ENCODE measurements at regions not wholly inside any gene's neighbourhood (a gene's known extent, or its start where the extent isn't known, plus 50 kb on each side); places are given as distances from the start of the nearest gene placed in this dataset.

GRCh38 chr10:33657154-33657908 lies 322.9 kb upstream of the NRP1 start:
- H4K20me1 ChIP-seq (replicated peaks in 1 of 2; ENCODE audit: control insufficient read depth in 1 of 2, insufficient read depth in 2 of 2, low read length in 2 of 2), result no peaks in the 10 kb centered on the region
- no peak overlapping the region for H3K9ac ChIP-seq (replicated peaks in 1 of 4; ENCODE audit: extremely low read depth in 1 of 4, low read depth in 3 of 4, low read length in 3 of 4)
- no peak overlapping the region for H2AFZ ChIP-seq (ENCODE audit: low read length)
- no peak overlapping the region for H3K23ac ChIP-seq (ENCODE audit: insufficient read length)
- no peaks in the 10 kb centered on the region for H3K36me3 ChIP-seq (ENCODE audit: control insufficient read depth in 2 of 4, insufficient read depth in 4 of 4, low read length in 3 of 4)
- no peak overlapping the region for H2BK12ac ChIP-seq (ENCODE audit: low read depth, low read length)
- H3K4me1 ChIP-seq (replicated peaks in 1 of 4; ENCODE audit: control insufficient read depth in 3 of 4, insufficient read depth in 4 of 4, low read length in 3 of 4), result peaks cover 0 to 4% (median 1%) of the 10 kb centered on the region in 4 experiments; a peak in 3 of 7 replicates
- no peak overlapping the region for H2AK5ac ChIP-seq (ENCODE audit: low read depth, low read length)
- H2BK120ac ChIP-seq (replicated peaks; ENCODE audit: low read depth, low read length), result no peak overlapping the region
- H3K4ac ChIP-seq (replicated peaks; ENCODE audit: insufficient read length, low read depth, low read length), result no peak overlapping the region
- ChIA-PET POLR2A (ENCODE audit: partially characterized antibody) (no interaction called here), CTCF (ENCODE audit: partially characterized antibody) (no interaction called here)
- no peak overlapping the region for H4K5ac ChIP-seq (ENCODE audit: insufficient read length, low read depth, low read length)
- no peak overlapping the region for H3K14ac ChIP-seq (ENCODE audit: insufficient read length)
- H2BK20ac ChIP-seq (ENCODE audit: low read length), result no peak overlapping the region; the same call in 1 of the 2 replicates
- no peak overlapping the region for H2BK5ac ChIP-seq (ENCODE audit: low read depth, low read length)
- H3K79me1 ChIP-seq (ENCODE audit: low read depth, low read length), result no peaks in the 10 kb centered on the region
- H4K91ac ChIP-seq (replicated peaks; ENCODE audit: insufficient read length, low read length), result no peak overlapping the region
- FAIRE-seq (no peak), DNase-seq (ENCODE audit: low read depth in 1 of 2, low spot score in 2 of 2) (no peak)
- H3K79me2 ChIP-seq (ENCODE audit: control insufficient read depth in 1 of 2, insufficient read depth in 2 of 2, low read length in 2 of 2), result no peaks in the 10 kb centered on the region
- H3K23me2 ChIP-seq (ENCODE audit: low read depth, low read length), result no peaks in the 10 kb centered on the region; the same call in 1 of the 2 replicates
- no peak overlapping the region for H3K56ac ChIP-seq (replicated peaks; ENCODE audit: insufficient read length, low read depth, low read length)
- H3K4me2 ChIP-seq (ENCODE audit: insufficient read depth in 1 of 2, low read depth in 2 of 2, low read length in 2 of 2), result no peak overlapping the region
- no peak overlapping the region for H3K27ac ChIP-seq (ENCODE audit: low read depth, low read length)
- H3K4me3 ChIP-seq (ENCODE audit: extremely low read depth in 1 of 4, insufficient read depth in 2 of 4, low read depth in 3 of 4, low read length in 4 of 4), result no peak overlapping the region
- no peak overlapping the region for H3K18ac ChIP-seq (ENCODE audit: extremely low read depth, low read length)
- no peaks in the 10 kb centered on the region for H3K27me3 ChIP-seq (replicated peaks in 1 of 4; ENCODE audit: control insufficient read depth in 3 of 4, extremely low read depth in 1 of 4, insufficient read depth in 3 of 4, low read length in 3 of 4)
- no peak overlapping the region for H2BK15ac ChIP-seq (ENCODE audit: low read length)
- peaks cover 0 to 6% of the 10 kb centered on the region in 2 experiments; a peak in 1 of 4 replicates for H3K9me3 ChIP-seq (ENCODE audit: insufficient read depth in 2 of 2, low read depth in 1 of 2, low read length in 1 of 2)
- H4K8ac ChIP-seq (ENCODE audit: extremely low read depth, insufficient read depth, low read length), result no peak overlapping the region
- whole genome bisulfite sequencing, 2 experiments (ENCODE audit: extremely low coverage in 1 of 2, insufficient coverage in 1 of 2, insufficient read length in 1 of 2, insufficient replicate concordance in 2 of 2, low coverage in 1 of 2, low lambda C conversion rate in 2 of 2, missing lambda C conversion rate in 1 of 2), result 89% methylated on average over 6 of the region's 6 CpGs; no CpG with 5 or more reads in 1 of the 2 experiments
- TF ChIP-seq, protein P1, sequence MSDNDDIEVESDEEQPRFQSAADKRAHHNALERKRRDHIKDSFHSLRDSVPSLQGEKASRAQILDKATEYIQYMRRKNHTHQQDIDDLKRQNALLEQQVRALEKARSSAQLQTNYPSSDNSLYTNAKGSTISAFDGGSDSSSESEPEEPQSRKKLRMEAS (IDR thresholded peaks at IDR 0.05), result no peak
- TF ChIP-seq, protein P2, sequence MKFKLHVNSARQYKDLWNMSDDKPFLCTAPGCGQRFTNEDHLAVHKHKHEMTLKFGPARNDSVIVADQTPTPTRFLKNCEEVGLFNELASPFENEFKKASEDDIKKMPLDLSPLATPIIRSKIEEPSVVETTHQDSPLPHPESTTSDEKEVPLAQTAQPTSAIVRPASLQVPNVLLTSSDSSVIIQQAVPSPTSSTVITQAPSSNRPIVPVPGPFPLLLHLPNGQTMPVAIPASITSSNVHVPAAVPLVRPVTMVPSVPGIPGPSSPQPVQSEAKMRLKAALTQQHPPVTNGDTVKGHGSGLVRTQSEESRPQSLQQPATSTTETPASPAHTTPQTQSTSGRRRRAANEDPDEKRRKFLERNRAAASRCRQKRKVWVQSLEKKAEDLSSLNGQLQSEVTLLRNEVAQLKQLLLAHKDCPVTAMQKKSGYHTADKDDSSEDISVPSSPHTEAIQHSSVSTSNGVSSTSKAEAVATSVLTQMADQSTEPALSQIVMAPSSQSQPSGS (IDR thresholded peaks at IDR 0.05; ENCODE audit: low read length), result no peak
- TF ChIP-seq SP1 (IDR thresholded peaks at IDR 0.05; ENCODE audit: low read depth, low read length), result no peak
- TF ChIP-seq SIN3A (conservative IDR thresholded peaks at IDR 0.05 in 1 of 2, IDR thresholded peaks at IDR 0.05 in 1 of 2; ENCODE audit: low read depth in 1 of 2, low read length in 2 of 2), result no peak
- TF ChIP-seq RBBP5 (IDR thresholded peaks at IDR 0.05; ENCODE audit: borderline replicate concordance, low read depth, low read length), result no peak
- TF ChIP-seq, protein P3, sequence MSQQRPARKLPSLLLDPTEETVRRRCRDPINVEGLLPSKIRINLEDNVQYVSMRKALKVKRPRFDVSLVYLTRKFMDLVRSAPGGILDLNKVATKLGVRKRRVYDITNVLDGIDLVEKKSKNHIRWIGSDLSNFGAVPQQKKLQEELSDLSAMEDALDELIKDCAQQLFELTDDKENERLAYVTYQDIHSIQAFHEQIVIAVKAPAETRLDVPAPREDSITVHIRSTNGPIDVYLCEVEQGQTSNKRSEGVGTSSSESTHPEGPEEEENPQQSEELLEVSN (IDR thresholded peaks at IDR 0.05), result no peak
- TF ChIP-seq FOSL1 (IDR thresholded peaks at IDR 0.05; ENCODE audit: insufficient read depth, low read depth, low read length), result no peak
- no peak for TF ChIP-seq RAD21 (IDR thresholded peaks at IDR 0.05 in 1 of 2, conservative IDR thresholded peaks at IDR 0.05 in 1 of 2; ENCODE audit: low read depth in 2 of 2, low read length in 2 of 2)
- no peak for TF ChIP-seq PHF8 (conservative IDR thresholded peaks at IDR 0.05; ENCODE audit: low read depth, low read length)

Data from H1 (cell line).